GM12891 (cell line): ENCODE measurements at regions not wholly inside any gene's neighbourhood (a gene's known extent, or its start where the extent isn't known, plus 50 kb on each side); places are given as distances from the start of the nearest gene placed in this dataset.

Experiments
- PAX5 ChIP-seq: IDR thresholded peaks from 2 replicates; pipeline ENCODE4 v1.6.1; 2011; ENCODE audit warnings: low read length, moderate library complexity, mild to moderate bottlenecking; ENCODE audit not compliant: insufficient read depth, severe bottlenecking
- POLR2A ChIP-seq: IDR thresholded peaks from 2 replicates; pipeline ENCODE4 v1.6.1; 2011; ENCODE audit warnings: low read depth, low read length, control low read depth
- POLR2AphosphoS5 ChIP-seq: IDR thresholded peaks from 2 replicates; pipeline ENCODE4 v1.6.1; 2011; ENCODE audit warnings: low read depth, low read length, control low read depth
- POU2F2 ChIP-seq: IDR thresholded peaks from 2 replicates; pipeline ENCODE4 v1.6.1; 2011; ENCODE audit warnings: low read depth, mild to moderate bottlenecking, control low read depth, low read length, moderate library complexity
- SPI1 ChIP-seq: IDR thresholded peaks from 2 replicates; pipeline ENCODE4 v1.6.1; 2011; ENCODE audit warnings: low read depth, low read length, control low read depth
- TAF1 ChIP-seq: IDR thresholded peaks from 2 replicates; pipeline ENCODE4 v1.6.1; 2011; ENCODE audit warnings: low read depth, low read length, control low read depth

DNA sequence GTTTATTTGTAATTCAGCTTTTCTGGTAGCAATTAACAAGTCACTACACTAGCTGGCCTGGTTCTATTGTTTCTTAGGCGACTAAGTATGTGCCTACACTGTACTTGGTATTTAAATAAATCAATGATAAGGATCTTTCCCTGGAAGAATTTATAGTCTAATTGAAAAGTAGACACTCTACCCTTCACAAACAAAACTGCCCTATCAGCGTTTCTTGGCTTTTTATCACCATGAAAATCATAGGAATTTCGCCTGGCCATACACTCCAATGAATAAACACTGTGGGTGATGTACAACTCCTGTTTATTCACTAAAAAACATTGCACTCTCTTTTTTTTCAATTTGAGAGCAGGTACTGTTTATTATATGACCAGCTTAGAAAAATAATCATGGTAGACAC, 702.9 kb upstream of the ADGRL2 start:
- TF ChIP-seq POLR2A (no peak), POLR2AphosphoS5 (no peak), TAF1 (no peak), PAX5 (no peak), SPI1 (no peak), POU2F2 (no peak)
